ENCODE measurements at regions not wholly inside any gene's neighbourhood (a gene's known extent, or its start where the extent isn't known, plus 50 kb on each side); places are given as distances from the start of the nearest gene placed in this dataset.

GRCh38 chr14:85357120-85357519 lies 172.8 kb upstream of the FLRT2 start:
- Histone ChIP-seq H3K36me3 (ENCODE audit: control insufficient read depth in 2 of 2, insufficient read depth in 2 of 2, low read length in 1 of 2) (no peaks in the 10 kb centered on the region), H3K27ac (ENCODE audit: low read depth in 1 of 2, low read length in 1 of 2) (no peak overlapping the region), H3K4me3 (ENCODE audit: low read length in 2 of 2) (no peak overlapping the region), H3K4me1 (ENCODE audit: control insufficient read depth in 2 of 2, insufficient read depth in 2 of 2, low read length in 2 of 2) (no peaks in the 10 kb centered on the region), H3K27me3 (ENCODE audit: control insufficient read depth in 2 of 2, insufficient read depth in 1 of 2, low read length in 1 of 2) (no peaks in the 10 kb centered on the region), H3K9me3 (ENCODE audit: control insufficient read depth in 2 of 2, insufficient read depth in 1 of 2, low read length in 1 of 2) (no peaks in the 10 kb centered on the region)
- 95% methylated on average over 5 of the region's 5 CpGs for WGBS
- DNase-seq (ENCODE audit: low read depth in 6 of 9, low spot score in 9 of 9): no peak

- 95% methylated on average over 1 of the region's 1 CpG for WGBS
- no peaks in the 10 kb centered on the region for H3K36me3 ChIP-seq (ENCODE audit: control insufficient read depth in 2 of 2, insufficient read depth in 2 of 2, low read length in 1 of 2)
- no peak for DNase-seq (ENCODE audit: low read depth in 6 of 9, low spot score in 9 of 9)
- H3K4me1 ChIP-seq (ENCODE audit: control insufficient read depth in 2 of 2, insufficient read depth in 2 of 2, low read length in 2 of 2): no peaks in the 10 kb centered on the region
- no peak overlapping the region for H3K27ac ChIP-seq (ENCODE audit: low read depth in 1 of 2, low read length in 1 of 2)
- H3K27me3 ChIP-seq (ENCODE audit: control insufficient read depth in 2 of 2, insufficient read depth in 1 of 2, low read length in 1 of 2): no peaks in the 10 kb centered on the region
- H3K9me3 ChIP-seq (ENCODE audit: control insufficient read depth in 2 of 2, insufficient read depth in 1 of 2, low read length in 1 of 2): no peaks in the 10 kb centered on the region
- H3K4me3 ChIP-seq (ENCODE audit: low read length in 2 of 2): no peak overlapping the region
Measured at GRCh38 chr14:85358136-85358785, 171.7 kb upstream of the FLRT2 start.

- no peaks in the 10 kb centered on the region for H3K36me3 ChIP-seq (ENCODE audit: control insufficient read depth in 2 of 2, insufficient read depth in 2 of 2, low read length in 1 of 2)
- no peak overlapping the region for H3K27ac ChIP-seq (ENCODE audit: low read depth in 1 of 2, low read length in 1 of 2)
- H3K4me1 ChIP-seq (ENCODE audit: control insufficient read depth in 2 of 2, insufficient read depth in 2 of 2, low read length in 2 of 2): no peaks in the 10 kb centered on the region
- no peak overlapping the region for H3K4me3 ChIP-seq (ENCODE audit: low read length in 2 of 2)
- H3K27me3 ChIP-seq (ENCODE audit: control insufficient read depth in 2 of 2, insufficient read depth in 1 of 2, low read length in 1 of 2): no peaks in the 10 kb centered on the region
- no peak for DNase-seq (ENCODE audit: low read depth in 6 of 9, low spot score in 9 of 9)
- H3K9me3 ChIP-seq (ENCODE audit: control insufficient read depth in 2 of 2, insufficient read depth in 1 of 2, low read length in 1 of 2): no peaks in the 10 kb centered on the region
Measured at GRCh38 chr14:85359505-85359904, 170.4 kb upstream of the FLRT2 start.

- no peaks in the 10 kb centered on the region for H3K9me3 ChIP-seq (ENCODE audit: control insufficient read depth in 2 of 2, insufficient read depth in 1 of 2, low read length in 1 of 2)
- H3K36me3 ChIP-seq (ENCODE audit: control insufficient read depth in 2 of 2, insufficient read depth in 2 of 2, low read length in 1 of 2): no peaks in the 10 kb centered on the region
- H3K4me1 ChIP-seq (ENCODE audit: control insufficient read depth in 2 of 2, insufficient read depth in 2 of 2, low read length in 2 of 2): no peaks in the 10 kb centered on the region
- H3K27ac ChIP-seq (ENCODE audit: low read depth in 1 of 2, low read length in 1 of 2): no peak overlapping the region
- 86% methylated on average over 2 of the region's 2 CpGs for WGBS
- H3K4me3 ChIP-seq (ENCODE audit: low read length in 2 of 2): no peak overlapping the region
- no peaks in the 10 kb centered on the region for H3K27me3 ChIP-seq (ENCODE audit: control insufficient read depth in 2 of 2, insufficient read depth in 1 of 2, low read length in 1 of 2)
- DNase-seq (ENCODE audit: low read depth in 6 of 9, low spot score in 9 of 9): no peak
Measured at GRCh38 chr14:85363358-85363757, 166.6 kb upstream of the FLRT2 start.

- no peak for DNase-seq (ENCODE audit: low read depth in 6 of 9, low spot score in 9 of 9)
- H3K4me3 ChIP-seq (ENCODE audit: low read length in 2 of 2): no peak overlapping the region
- H3K27me3 ChIP-seq (ENCODE audit: control insufficient read depth in 2 of 2, insufficient read depth in 1 of 2, low read length in 1 of 2): no peaks in the 10 kb centered on the region
- 95% methylated on average over 4 of the region's 4 CpGs for WGBS
- H3K9me3 ChIP-seq (ENCODE audit: control insufficient read depth in 2 of 2, insufficient read depth in 1 of 2, low read length in 1 of 2): no peaks in the 10 kb centered on the region
- no peaks in the 10 kb centered on the region for H3K36me3 ChIP-seq (ENCODE audit: control insufficient read depth in 2 of 2, insufficient read depth in 2 of 2, low read length in 1 of 2)
- H3K27ac ChIP-seq (ENCODE audit: low read depth in 1 of 2, low read length in 1 of 2): no peak overlapping the region
- no peaks in the 10 kb centered on the region for H3K4me1 ChIP-seq (ENCODE audit: control insufficient read depth in 2 of 2, insufficient read depth in 2 of 2, low read length in 2 of 2)
Measured at GRCh38 chr14:85366226-85366625, 163.7 kb upstream of the FLRT2 start.

- Histone ChIP-seq H3K4me3 (ENCODE audit: low read length in 2 of 2) (no peak overlapping the region), H3K4me1 (ENCODE audit: control insufficient read depth in 2 of 2, insufficient read depth in 2 of 2, low read length in 2 of 2) (no peaks in the 10 kb centered on the region), H3K27me3 (ENCODE audit: control insufficient read depth in 2 of 2, insufficient read depth in 1 of 2, low read length in 1 of 2) (no peaks in the 10 kb centered on the region), H3K36me3 (ENCODE audit: control insufficient read depth in 2 of 2, insufficient read depth in 2 of 2, low read length in 1 of 2) (no peaks in the 10 kb centered on the region), H3K27ac (ENCODE audit: low read depth in 1 of 2, low read length in 1 of 2) (no peak overlapping the region), H3K9me3 (ENCODE audit: control insufficient read depth in 2 of 2, insufficient read depth in 1 of 2, low read length in 1 of 2) (no peaks in the 10 kb centered on the region)
- WGBS: 92% methylated on average over 8 of the region's 8 CpGs
- DNase-seq (ENCODE audit: low read depth in 6 of 9, low spot score in 9 of 9): no peak
Measured at GRCh38 chr14:85380881-85381280, 149.1 kb upstream of the FLRT2 start.

GRCh38 chr14:85382341-85382740 lies 147.6 kb upstream of the FLRT2 start:
- no peak for DNase-seq (ENCODE audit: low read depth in 6 of 9, low spot score in 9 of 9)
- H3K4me3 ChIP-seq (ENCODE audit: low read length in 2 of 2): no peak overlapping the region
- H3K4me1 ChIP-seq (ENCODE audit: control insufficient read depth in 2 of 2, insufficient read depth in 2 of 2, low read length in 2 of 2): no peaks in the 10 kb centered on the region
- no peak overlapping the region for H3K27ac ChIP-seq (ENCODE audit: low read depth in 1 of 2, low read length in 1 of 2)
- no peaks in the 10 kb centered on the region for H3K27me3 ChIP-seq (ENCODE audit: control insufficient read depth in 2 of 2, insufficient read depth in 1 of 2, low read length in 1 of 2)
- 97% methylated on average over 1 of the region's 1 CpG for WGBS
- H3K9me3 ChIP-seq (ENCODE audit: control insufficient read depth in 2 of 2, insufficient read depth in 1 of 2, low read length in 1 of 2): no peaks in the 10 kb centered on the region
- no peaks in the 10 kb centered on the region for H3K36me3 ChIP-seq (ENCODE audit: control insufficient read depth in 2 of 2, insufficient read depth in 2 of 2, low read length in 1 of 2)

- H3K4me3 ChIP-seq (ENCODE audit: low read length in 2 of 2): no peak overlapping the region
- H3K27ac ChIP-seq (ENCODE audit: low read depth in 1 of 2, low read length in 1 of 2): no peak overlapping the region
- H3K9me3 ChIP-seq (ENCODE audit: control insufficient read depth in 2 of 2, insufficient read depth in 1 of 2, low read length in 1 of 2): no peaks in the 10 kb centered on the region
- H3K4me1 ChIP-seq (ENCODE audit: control insufficient read depth in 2 of 2, insufficient read depth in 2 of 2, low read length in 2 of 2): no peaks in the 10 kb centered on the region
- WGBS: 93% methylated on average over 3 of the region's 3 CpGs
- no peak for DNase-seq (ENCODE audit: low read depth in 6 of 9, low spot score in 9 of 9)
- no peaks in the 10 kb centered on the region for H3K27me3 ChIP-seq (ENCODE audit: control insufficient read depth in 2 of 2, insufficient read depth in 1 of 2, low read length in 1 of 2)
- no peaks in the 10 kb centered on the region for H3K36me3 ChIP-seq (ENCODE audit: control insufficient read depth in 2 of 2, insufficient read depth in 2 of 2, low read length in 1 of 2)
Measured at GRCh38 chr14:85387181-85387580, 142.8 kb upstream of the FLRT2 start.

GRCh38 chr14:85390236-85390635 lies 139.7 kb upstream of the FLRT2 start:
- Histone ChIP-seq H3K4me3 (ENCODE audit: low read length in 2 of 2) (no peak overlapping the region), H3K27me3 (ENCODE audit: control insufficient read depth in 2 of 2, insufficient read depth in 1 of 2, low read length in 1 of 2) (no peaks in the 10 kb centered on the region), H3K36me3 (ENCODE audit: control insufficient read depth in 2 of 2, insufficient read depth in 2 of 2, low read length in 1 of 2) (no peaks in the 10 kb centered on the region), H3K27ac (ENCODE audit: low read depth in 1 of 2, low read length in 1 of 2) (no peak overlapping the region), H3K4me1 (ENCODE audit: control insufficient read depth in 2 of 2, insufficient read depth in 2 of 2, low read length in 2 of 2) (no peaks in the 10 kb centered on the region), H3K9me3 (ENCODE audit: control insufficient read depth in 2 of 2, insufficient read depth in 1 of 2, low read length in 1 of 2) (no peaks in the 10 kb centered on the region)
- WGBS: 95% methylated on average over 5 of the region's 5 CpGs
- DNase-seq (ENCODE audit: low read depth in 6 of 9, low spot score in 9 of 9): no peak

GRCh38 chr14:85391455-85391854 lies 138.5 kb upstream of the FLRT2 start:
- Histone ChIP-seq H3K36me3 (ENCODE audit: control insufficient read depth in 2 of 2, insufficient read depth in 2 of 2, low read length in 1 of 2) (no peaks in the 10 kb centered on the region), H3K27ac (ENCODE audit: low read depth in 1 of 2, low read length in 1 of 2) (no peak overlapping the region), H3K4me3 (ENCODE audit: low read length in 2 of 2) (no peak overlapping the region), H3K9me3 (ENCODE audit: control insufficient read depth in 2 of 2, insufficient read depth in 1 of 2, low read length in 1 of 2) (no peaks in the 10 kb centered on the region), H3K4me1 (ENCODE audit: control insufficient read depth in 2 of 2, insufficient read depth in 2 of 2, low read length in 2 of 2) (no peaks in the 10 kb centered on the region), H3K27me3 (ENCODE audit: control insufficient read depth in 2 of 2, insufficient read depth in 1 of 2, low read length in 1 of 2) (no peaks in the 10 kb centered on the region)
- WGBS: 94% methylated on average over 3 of the region's 3 CpGs
- DNase-seq (ENCODE audit: low read depth in 6 of 9, low spot score in 9 of 9): no peak

All from thymus (tissue), 11 donors.